Testis (tissue), 2 donors: ENCODE measurements at regions not wholly inside any gene's neighbourhood (a gene's known extent, or its start where the extent isn't known, plus 50 kb on each side); places are given as distances from the start of the nearest gene placed in this dataset.

ENCODE experiments used
- CTCF ChIP-seq, 3 experiments: fragments of 450-650 bp in 2 of 3; fragments of 200-600 bp in 1 of 3; sonication (generic) in 1 of 3; IDR thresholded peaks; one replicate each; pipeline ENCODE4 v1.5.1; 2016 to 2019; ENCODE audit warnings: antibody characterized with exemption in 3 of 3, mild to moderate bottlenecking in 2 of 3, moderate library complexity in 1 of 3
- POLR2A ChIP-seq: fragments of 450-650 bp; IDR thresholded peaks from one replicate; pipeline ENCODE4 v1.6.1; 2017; ENCODE audit warnings: antibody characterized with exemption, mild to moderate bottlenecking, moderate library complexity

- TF ChIP-seq CTCF (IDR thresholded peaks at IDR 0.05) (no peak), POLR2A (no peak)
Observed at GRCh38 chr2:136305517-136306192, 187.7 kb upstream of the CXCR4 start.
